ENCODE measurements at regions not wholly inside any gene's neighbourhood (a gene's known extent, or its start where the extent isn't known, plus 50 kb on each side); places are given as distances from the start of the nearest gene placed in this dataset.

GRCh38 chr13:72303941-72304746 is 423.3 kb downstream of the MZT1 start:
- no peak for FAIRE-seq
- Histone ChIP-seq H3K4me2 (ENCODE audit: control insufficient read depth, insufficient read depth) (no peak overlapping the region), H3K4me3 (no peak overlapping the region), H2AFZ (ENCODE audit: control insufficient read depth, low read depth, low read length) (no peak overlapping the region), H3K79me2 (ENCODE audit: control insufficient read depth, insufficient read depth, low read length) (no peaks in the 10 kb centered on the region), H3K9ac (ENCODE audit: control insufficient read depth, insufficient read depth, low read length) (no peak overlapping the region), H3K4me1 (ENCODE audit: control insufficient read depth, insufficient read depth, low read length) (no peaks in the 10 kb centered on the region), H4K20me1 (ENCODE audit: control insufficient read depth, insufficient read depth) (no peaks in the 10 kb centered on the region), H3K9me3 (replicated peaks; ENCODE audit: control insufficient read depth, insufficient read depth, low read length) (no peaks in the 10 kb centered on the region), H3K36me3 (ENCODE audit: control insufficient read depth in 2 of 2, insufficient read depth in 2 of 2, low read length in 1 of 2) (no peaks in the 10 kb centered on the region), H3K27me3 (replicated peaks in 1 of 2; ENCODE audit: control insufficient read depth in 2 of 2, insufficient read depth in 2 of 2, low read length in 1 of 2) (no peaks in the 10 kb centered on the region), H3K27ac (ENCODE audit: control insufficient read depth, insufficient read depth) (no peak overlapping the region)
- no peak for ATAC-seq
- in situ Hi-C loops (cut with MboI) (no loop called here), intact Hi-C loops (cut with micrococcal nuclease; ENCODE audit: unreplicated experiment) (no loop called here)
- CTCF ChIA-PET, result no interaction called here
- no TSS peak for BruUV-seq (replicated peaks)
- WGBS (ENCODE audit: insufficient coverage, insufficient replicate concordance, low lambda C conversion rate, missing lambda C conversion rate), result 8% methylated on average over 7 of the region's 7 CpGs
- DNase-seq (ENCODE audit: low read depth, low spot score), result no peak
- TF ChIP-seq, protein P1, sequence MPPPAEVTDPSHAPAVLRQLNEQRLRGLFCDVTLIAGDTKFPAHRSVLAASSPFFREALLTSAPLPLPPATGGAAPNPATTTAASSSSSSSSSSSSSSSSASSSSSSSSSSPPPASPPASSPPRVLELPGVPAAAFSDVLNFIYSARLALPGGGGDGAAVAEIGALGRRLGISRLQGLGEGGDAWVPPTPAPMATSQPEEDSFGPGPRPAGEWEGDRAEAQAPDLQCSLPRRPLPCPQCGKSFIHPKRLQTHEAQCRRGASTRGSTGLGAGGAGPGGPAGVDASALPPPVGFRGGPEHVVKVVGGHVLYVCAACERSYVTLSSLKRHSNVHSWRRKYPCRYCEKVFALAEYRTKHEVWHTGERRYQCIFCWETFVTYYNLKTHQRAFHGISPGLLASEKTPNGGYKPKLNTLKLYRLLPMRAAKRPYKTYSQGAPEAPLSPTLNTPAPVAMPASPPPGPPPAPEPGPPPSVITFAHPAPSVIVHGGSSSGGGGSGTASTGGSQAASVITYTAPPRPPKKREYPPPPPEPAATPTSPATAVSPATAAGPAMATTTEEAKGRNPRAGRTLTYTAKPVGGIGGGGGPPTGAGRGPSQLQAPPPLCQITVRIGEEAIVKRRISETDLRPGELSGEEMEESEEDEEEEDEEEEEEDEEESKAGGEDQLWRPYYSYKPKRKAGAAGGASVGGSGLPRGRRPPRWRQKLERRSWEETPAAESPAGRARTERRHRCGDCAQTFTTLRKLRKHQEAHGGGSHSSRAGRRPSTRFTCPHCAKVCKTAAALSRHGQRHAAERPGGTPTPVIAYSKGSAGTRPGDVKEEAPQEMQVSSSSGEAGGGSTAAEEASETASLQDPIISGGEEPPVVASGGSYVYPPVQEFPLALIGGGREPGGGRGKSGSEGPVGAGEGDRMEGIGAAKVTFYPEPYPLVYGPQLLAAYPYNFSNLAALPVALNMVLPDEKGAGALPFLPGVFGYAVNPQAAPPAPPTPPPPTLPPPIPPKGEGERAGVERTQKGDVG (CRISPR knock-in tag; IDR thresholded peaks at IDR 0.05), result no peak
- TF ChIP-seq EZH2 (IDR thresholded peaks at IDR 0.05; ENCODE audit: borderline replicate concordance, control insufficient read depth, low read depth, low read length), result no peak
- no peak for TF ChIP-seq NBN (IDR thresholded peaks at IDR 0.05)
- TF ChIP-seq ZNF687 (IDR thresholded peaks at IDR 0.05), result no peak
- TF ChIP-seq CHD4 (IDR thresholded peaks at IDR 0.05), result no peak
- no peak for TF ChIP-seq IRF4 (IDR thresholded peaks at IDR 0.05; ENCODE audit: low read depth, low read length)
- TF ChIP-seq CBX3 (IDR thresholded peaks at IDR 0.05; ENCODE audit: borderline replicate concordance, low read depth), result no peak
- TF ChIP-seq SMC3 (IDR thresholded peaks at IDR 0.05; ENCODE audit: borderline replicate concordance, low read length), result no peak
- TF ChIP-seq, protein P2, sequence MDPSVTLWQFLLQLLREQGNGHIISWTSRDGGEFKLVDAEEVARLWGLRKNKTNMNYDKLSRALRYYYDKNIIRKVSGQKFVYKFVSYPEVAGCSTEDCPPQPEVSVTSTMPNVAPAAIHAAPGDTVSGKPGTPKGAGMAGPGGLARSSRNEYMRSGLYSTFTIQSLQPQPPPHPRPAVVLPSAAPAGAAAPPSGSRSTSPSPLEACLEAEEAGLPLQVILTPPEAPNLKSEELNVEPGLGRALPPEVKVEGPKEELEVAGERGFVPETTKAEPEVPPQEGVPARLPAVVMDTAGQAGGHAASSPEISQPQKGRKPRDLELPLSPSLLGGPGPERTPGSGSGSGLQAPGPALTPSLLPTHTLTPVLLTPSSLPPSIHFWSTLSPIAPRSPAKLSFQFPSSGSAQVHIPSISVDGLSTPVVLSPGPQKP (IDR thresholded peaks at IDR 0.05; ENCODE audit: low read depth, low read length), result no peak
- no peak for TF ChIP-seq CHD1 (IDR thresholded peaks at IDR 0.05; ENCODE audit: low read depth, low read length)
- TF ChIP-seq, protein P3, sequence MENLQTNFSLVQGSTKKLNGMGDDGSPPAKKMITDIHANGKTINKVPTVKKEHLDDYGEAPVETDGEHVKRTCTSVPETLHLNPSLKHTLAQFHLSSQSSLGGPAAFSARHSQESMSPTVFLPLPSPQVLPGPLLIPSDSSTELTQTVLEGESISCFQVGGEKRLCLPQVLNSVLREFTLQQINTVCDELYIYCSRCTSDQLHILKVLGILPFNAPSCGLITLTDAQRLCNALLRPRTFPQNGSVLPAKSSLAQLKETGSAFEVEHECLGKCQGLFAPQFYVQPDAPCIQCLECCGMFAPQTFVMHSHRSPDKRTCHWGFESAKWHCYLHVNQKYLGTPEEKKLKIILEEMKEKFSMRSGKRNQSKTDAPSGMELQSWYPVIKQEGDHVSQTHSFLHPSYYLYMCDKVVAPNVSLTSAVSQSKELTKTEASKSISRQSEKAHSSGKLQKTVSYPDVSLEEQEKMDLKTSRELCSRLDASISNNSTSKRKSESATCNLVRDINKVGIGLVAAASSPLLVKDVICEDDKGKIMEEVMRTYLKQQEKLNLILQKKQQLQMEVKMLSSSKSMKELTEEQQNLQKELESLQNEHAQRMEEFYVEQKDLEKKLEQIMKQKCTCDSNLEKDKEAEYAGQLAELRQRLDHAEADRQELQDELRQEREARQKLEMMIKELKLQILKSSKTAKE (IDR thresholded peaks at IDR 0.05; ENCODE audit: low read depth, poor library complexity, severe bottlenecking), result no peak
- TF ChIP-seq SREBF2 (IDR thresholded peaks at IDR 0.05; ENCODE audit: low read length), result no peak
- TF ChIP-seq EED (IDR thresholded peaks at IDR 0.05; ENCODE audit: low read depth), result no peak
- SMC1A ChIA-PET (ENCODE audit: uncharacterized antibody, unreplicated experiment), result no interaction called here
- RAD21 ChIA-PET (ENCODE audit: unreplicated experiment), result no interaction called here
- POLR2A ChIA-PET, result no interaction called here
